GM18951 (cell line): ENCODE measurements at regions not wholly inside any gene's neighbourhood (a gene's known extent, or its start where the extent isn't known, plus 50 kb on each side); places are given as distances from the start of the nearest gene placed in this dataset.

ENCODE experiments used
- POLR2A ChIP-seq: IDR thresholded peaks from 4 replicates; pipeline ENCODE4 v1.6.1; 2011; ENCODE audit warnings: mild to moderate bottlenecking; ENCODE audit not compliant: insufficient read length, insufficient read depth; ENCODE audit errors: extremely low read depth
- in situ Hi-C: fragments of 300-500 bp; cut with MboI; formaldehyde crosslinking; loops from one replicate; pipeline ENCODE4 v1.12.0; 2022; ENCODE audit warnings: low sequenced_read_pairs, mixed read lengths, inconsistent platforms; ENCODE audit not compliant: unreplicated experiment

- in situ Hi-C loops, result no loop called here
- TF ChIP-seq POLR2A, result no peak
Observed at GRCh38 chr3:64464955-64465354, 222.8 kb downstream of the ADAMTS9 start.

- in situ Hi-C loops, result no loop called here
- TF ChIP-seq POLR2A, result no peak
Observed at GRCh38 chr3:64463981-64464380, 223.8 kb downstream of the ADAMTS9 start.

- in situ Hi-C loops, result no loop called here
- no peak for TF ChIP-seq POLR2A
Observed at GRCh38 chr3:64462203-64462602, 225.6 kb downstream of the ADAMTS9 start.

- no peak for TF ChIP-seq POLR2A
- in situ Hi-C loops, result no loop called here
Observed at GRCh38 chr3:64460877-64461276, 226.9 kb downstream of the ADAMTS9 start.

GRCh38 chr3:64460141-64460730 is 227.6 kb downstream of the ADAMTS9 start:
- no peak for TF ChIP-seq POLR2A
- in situ Hi-C loops, result no loop called here

GRCh38 chr3:64459711-64460110 is 228.1 kb downstream of the ADAMTS9 start:
- in situ Hi-C loops, result no loop called here

GRCh38 chr3:64457811-64458210 is 230.0 kb downstream of the ADAMTS9 start:
- TF ChIP-seq POLR2A, result no peak
- in situ Hi-C loops, result no loop called here

More at GRCh38 chr3:64459711-64460110, 228.1 kb downstream of the ADAMTS9 start:
- TF ChIP-seq POLR2A, result no peak

- in situ Hi-C loops, result no loop called here
- TF ChIP-seq POLR2A, result no peak
Observed at GRCh38 chr3:64456674-64457073, 231.1 kb downstream of the ADAMTS9 start.

- TF ChIP-seq POLR2A, result no peak
- in situ Hi-C loops, result no loop called here
Observed at GRCh38 chr3:64455351-64455750, 230.1 kb upstream of the PRICKLE2 start.

GRCh38 chr3:64454768-64455167 is 229.5 kb upstream of the PRICKLE2 start:
- in situ Hi-C loops, result no loop called here

GRCh38 chr3:64454179-64454578 is 228.9 kb upstream of the PRICKLE2 start:
- in situ Hi-C loops, result no loop called here
- TF ChIP-seq POLR2A, result no peak

More at GRCh38 chr3:64454768-64455167, 229.5 kb upstream of the PRICKLE2 start:
- no peak for TF ChIP-seq POLR2A

GRCh38 chr3:64451283-64452012 is 226.2 kb upstream of the PRICKLE2 start:
- in situ Hi-C loops, result no loop called here
- TF ChIP-seq POLR2A, result no peak

GRCh38 chr3:64450396-64450956 is 225.2 kb upstream of the PRICKLE2 start:
- in situ Hi-C loops, result no loop called here
- TF ChIP-seq POLR2A, result no peak

GRCh38 chr3:64449026-64449425 is 223.8 kb upstream of the PRICKLE2 start:
- in situ Hi-C loops, result no loop called here
- TF ChIP-seq POLR2A, result no peak
